Breast epithelium (tissue), 3 donors: ENCODE measurements at regions not wholly inside any gene's neighbourhood (a gene's known extent, or its start where the extent isn't known, plus 50 kb on each side); places are given as distances from the start of the nearest gene placed in this dataset.

Source experiments
- POLR2A ChIP-seq: fragments of 450-650 bp; IDR thresholded peaks from one replicate; pipeline ENCODE4 v1.6.1; 2016; ENCODE audit warnings: antibody characterized with exemption, mild to moderate bottlenecking, moderate library complexity
- TF ChIP-seq, protein P1 (sequence below), 3 donors: fragments of 450-650 bp; IDR thresholded peaks; one replicate each; pipeline ENCODE4 v1.5.1; 2016 to 2017; ENCODE audit warnings: antibody characterized with exemption in 3 of 3, mild to moderate bottlenecking in 3 of 3, moderate library complexity in 3 of 3

DNA sequence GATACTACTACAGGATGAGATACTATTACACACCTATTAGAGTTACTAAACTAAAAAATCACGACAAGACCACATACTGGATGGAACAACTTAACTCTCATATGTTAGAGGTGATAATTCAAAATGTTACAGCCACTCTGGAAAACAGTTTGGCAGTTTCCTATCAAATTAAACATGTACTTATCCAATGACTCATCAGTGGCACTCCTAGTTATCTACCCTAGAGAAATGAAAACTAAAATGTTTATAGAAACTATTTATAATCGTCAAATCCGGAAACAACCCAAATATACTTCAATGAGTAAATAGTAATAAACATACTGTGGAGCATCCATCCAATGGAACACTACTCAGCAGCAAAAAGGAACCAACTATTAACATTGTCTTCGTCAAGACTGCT, 137.0 kb upstream of the RBBP8 start:
- TF ChIP-seq, protein P1, sequence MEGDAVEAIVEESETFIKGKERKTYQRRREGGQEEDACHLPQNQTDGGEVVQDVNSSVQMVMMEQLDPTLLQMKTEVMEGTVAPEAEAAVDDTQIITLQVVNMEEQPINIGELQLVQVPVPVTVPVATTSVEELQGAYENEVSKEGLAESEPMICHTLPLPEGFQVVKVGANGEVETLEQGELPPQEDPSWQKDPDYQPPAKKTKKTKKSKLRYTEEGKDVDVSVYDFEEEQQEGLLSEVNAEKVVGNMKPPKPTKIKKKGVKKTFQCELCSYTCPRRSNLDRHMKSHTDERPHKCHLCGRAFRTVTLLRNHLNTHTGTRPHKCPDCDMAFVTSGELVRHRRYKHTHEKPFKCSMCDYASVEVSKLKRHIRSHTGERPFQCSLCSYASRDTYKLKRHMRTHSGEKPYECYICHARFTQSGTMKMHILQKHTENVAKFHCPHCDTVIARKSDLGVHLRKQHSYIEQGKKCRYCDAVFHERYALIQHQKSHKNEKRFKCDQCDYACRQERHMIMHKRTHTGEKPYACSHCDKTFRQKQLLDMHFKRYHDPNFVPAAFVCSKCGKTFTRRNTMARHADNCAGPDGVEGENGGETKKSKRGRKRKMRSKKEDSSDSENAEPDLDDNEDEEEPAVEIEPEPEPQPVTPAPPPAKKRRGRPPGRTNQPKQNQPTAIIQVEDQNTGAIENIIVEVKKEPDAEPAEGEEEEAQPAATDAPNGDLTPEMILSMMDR (IDR thresholded peaks at IDR 0.05) = no peak
- TF ChIP-seq POLR2A = no peak
